Astrocyte of the cerebellum (primary cell): ENCODE measurements at regions not wholly inside any gene's neighbourhood (a gene's known extent, or its start where the extent isn't known, plus 50 kb on each side); places are given as distances from the start of the nearest gene placed in this dataset.

Experiments used
- DNase-seq: peaks from one replicate; pipeline ENCODE4 v3.0.0-alpha.2; 2011; ENCODE audit warnings: low read depth
- H3K4me3 ChIP-seq: 2 replicates; pipeline ENCODE4 v1.5.1; 2011; ENCODE audit warnings: mild to moderate bottlenecking, low read depth, low read length, moderate library complexity
- in situ Hi-C: cut with HindIII; loops from 2 replicates; pipeline ENCODE4 v1.10.0; 2017; ENCODE audit warnings: low sequenced_read_pairs
- TF ChIP-seq, protein P1 (sequence below): IDR thresholded peaks from 2 replicates; pipeline ENCODE4 v1.5.1; 2012; ENCODE audit warnings: low read length, low read depth, moderate library complexity, mild to moderate bottlenecking; ENCODE audit errors: missing control alignments

GRCh38 chr7:52365349-52365748 lies 670.1 kb upstream of the POM121L12 start:
- no peak for DNase-seq
- in situ Hi-C loops = no loop called here
- no peak overlapping the region for H3K4me3 ChIP-seq
- TF ChIP-seq, protein P1, sequence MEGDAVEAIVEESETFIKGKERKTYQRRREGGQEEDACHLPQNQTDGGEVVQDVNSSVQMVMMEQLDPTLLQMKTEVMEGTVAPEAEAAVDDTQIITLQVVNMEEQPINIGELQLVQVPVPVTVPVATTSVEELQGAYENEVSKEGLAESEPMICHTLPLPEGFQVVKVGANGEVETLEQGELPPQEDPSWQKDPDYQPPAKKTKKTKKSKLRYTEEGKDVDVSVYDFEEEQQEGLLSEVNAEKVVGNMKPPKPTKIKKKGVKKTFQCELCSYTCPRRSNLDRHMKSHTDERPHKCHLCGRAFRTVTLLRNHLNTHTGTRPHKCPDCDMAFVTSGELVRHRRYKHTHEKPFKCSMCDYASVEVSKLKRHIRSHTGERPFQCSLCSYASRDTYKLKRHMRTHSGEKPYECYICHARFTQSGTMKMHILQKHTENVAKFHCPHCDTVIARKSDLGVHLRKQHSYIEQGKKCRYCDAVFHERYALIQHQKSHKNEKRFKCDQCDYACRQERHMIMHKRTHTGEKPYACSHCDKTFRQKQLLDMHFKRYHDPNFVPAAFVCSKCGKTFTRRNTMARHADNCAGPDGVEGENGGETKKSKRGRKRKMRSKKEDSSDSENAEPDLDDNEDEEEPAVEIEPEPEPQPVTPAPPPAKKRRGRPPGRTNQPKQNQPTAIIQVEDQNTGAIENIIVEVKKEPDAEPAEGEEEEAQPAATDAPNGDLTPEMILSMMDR = no peak

- no peak for DNase-seq
- in situ Hi-C loops = no loop called here
- TF ChIP-seq, protein P1 = no peak
- no peak overlapping the region for H3K4me3 ChIP-seq
These were observed 672.9 kb upstream of the POM121L12 start for GRCh38 chr7:52362521-52362920.

DNA sequence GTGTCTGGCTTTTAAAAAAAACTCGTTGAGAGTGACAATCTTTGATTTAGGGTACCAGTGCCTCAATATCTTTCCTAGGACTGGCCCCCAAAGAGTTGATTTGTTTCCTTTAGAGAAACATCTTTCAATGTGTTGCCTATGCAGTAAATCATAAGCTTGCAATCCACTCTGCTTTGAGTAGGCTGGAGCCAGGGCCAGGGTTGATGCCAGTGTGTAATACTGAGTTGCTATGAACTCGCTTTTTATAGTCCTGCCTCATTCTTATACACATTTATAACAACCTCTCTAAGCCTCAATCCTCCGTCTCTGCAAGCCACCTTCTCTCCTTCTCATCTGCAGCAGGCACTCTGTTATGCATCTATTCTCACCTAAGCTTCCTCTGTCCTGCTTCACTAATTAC lies 674.9 kb upstream of the POM121L12 start:
- DNase-seq = no peak
- no peak overlapping the region for H3K4me3 ChIP-seq
- in situ Hi-C loops = no loop called here
- TF ChIP-seq, protein P1 = no peak

DNA sequence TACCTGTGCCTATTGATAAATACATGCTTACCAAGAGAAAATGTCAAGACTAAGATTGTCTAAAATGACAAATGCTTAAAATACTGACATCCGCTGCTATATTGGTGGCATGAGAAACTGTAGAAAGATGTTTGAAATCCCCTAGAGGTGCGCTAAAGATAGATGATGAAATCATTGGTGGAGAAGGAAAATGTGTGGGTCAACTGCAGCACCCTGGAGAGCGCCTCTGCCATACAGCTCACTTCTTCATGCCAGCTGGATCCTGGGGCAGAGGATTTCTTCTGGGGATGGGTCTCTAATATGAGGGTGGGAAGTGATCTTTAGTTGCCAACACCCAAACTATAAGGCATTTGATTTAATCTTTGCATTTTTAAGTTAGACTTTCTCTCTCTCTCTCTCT lies 680.4 kb upstream of the POM121L12 start:
- in situ Hi-C loops = no loop called here
- TF ChIP-seq, protein P1 = no peak
- H3K4me3 ChIP-seq = no peak overlapping the region
- peak; percentile 0 for DNase-seq

- DNase-seq = no peak
- TF ChIP-seq, protein P1 = no peak
- H3K4me3 ChIP-seq = no peak overlapping the region
- in situ Hi-C loops = no loop called here
These were observed 683.1 kb upstream of the POM121L12 start for GRCh38 chr7:52352013-52352981.

- DNase-seq = no peak
- TF ChIP-seq, protein P1 = no peak
- no peak overlapping the region for H3K4me3 ChIP-seq
- in situ Hi-C loops = no loop called here
These were observed 691.4 kb upstream of the POM121L12 start for GRCh38 chr7:52344015-52344414.
